Mesendoderm (in vitro differentiated cells): ENCODE measurements at regions not wholly inside any gene's neighbourhood (a gene's known extent, or its start where the extent isn't known, plus 50 kb on each side); places are given as distances from the start of the nearest gene placed in this dataset.
A peak's percentile ranks its signal among the peaks of the same experiment; 100 is the strongest.

ENCODE experiments used
- DNase-seq: peaks from one replicate; pipeline ENCODE4 v3.0.0; 2013
- H2AK5ac ChIP-seq: 2 replicates; pipeline ENCODE4 v1.6.1; 2013; ENCODE audit warnings: low read length, inconsistent platforms
- H2BK120ac ChIP-seq: 2 replicates; pipeline ENCODE4 v1.6.1; 2013; ENCODE audit warnings: low read depth, mild to moderate bottlenecking, low read length, moderate library complexity, mixed read lengths
- H2BK15ac ChIP-seq: replicated peaks from 2 replicates; pipeline ENCODE4 v1.6.1; 2013; ENCODE audit warnings: low read depth, mild to moderate bottlenecking, moderate library complexity
- H2BK5ac ChIP-seq: 2 replicates; pipeline ENCODE4 v1.6.1; 2013; ENCODE audit warnings: low read length, inconsistent platforms
- H3K18ac ChIP-seq: 2 replicates; pipeline ENCODE4 v1.6.1; 2013; ENCODE audit warnings: mild to moderate bottlenecking, low read length, mixed read lengths
- H3K23ac ChIP-seq: one replicate; pipeline ENCODE4 v1.6.1; 2013; ENCODE audit warnings: low read length
- H3K27ac ChIP-seq: 2 replicates; pipeline ENCODE4 v1.5.1; 2013; ENCODE audit warnings: low read depth, mild to moderate bottlenecking, inconsistent platforms, low read length, moderate library complexity
- H3K27me3 ChIP-seq: 2 replicates; pipeline ENCODE4 v1.6.1; 2013; ENCODE audit warnings: low read length, control low read depth, mild to moderate bottlenecking, inconsistent platforms; ENCODE audit not compliant: insufficient read depth, poor library complexity
- H3K36me3 ChIP-seq: 2 replicates; pipeline ENCODE4 v1.6.1; 2013; ENCODE audit warnings: low read length, inconsistent platforms; ENCODE audit not compliant: control insufficient read depth, insufficient read depth
- H3K4ac ChIP-seq: one replicate; pipeline ENCODE4 v1.6.1; 2013; ENCODE audit warnings: low read depth, mild to moderate bottlenecking, low read length, moderate library complexity
- H3K4me1 ChIP-seq: 2 replicates; pipeline ENCODE4 v1.6.1; 2013; ENCODE audit warnings: low read depth, low read length, inconsistent platforms; ENCODE audit not compliant: control insufficient read depth
- H3K4me2 ChIP-seq: 2 replicates; pipeline ENCODE4 v1.6.1; 2013; ENCODE audit warnings: low read length
- H3K4me3 ChIP-seq: 2 replicates; pipeline ENCODE4 v1.5.1; 2013; ENCODE audit warnings: mild to moderate bottlenecking, low read length
- H3K56ac ChIP-seq: one replicate; pipeline ENCODE4 v1.6.1; 2013; ENCODE audit warnings: low read length
- H3K79me1 ChIP-seq: 2 replicates; pipeline ENCODE4 v1.6.1; 2013; ENCODE audit warnings: low read length, inconsistent platforms
- H3K79me2 ChIP-seq: 2 replicates; pipeline ENCODE4 v1.6.1; 2013; ENCODE audit warnings: mild to moderate bottlenecking, low read length; ENCODE audit not compliant: control insufficient read depth, insufficient read depth
- H3K9ac ChIP-seq: 2 replicates; pipeline ENCODE4 v1.6.1; 2013; ENCODE audit warnings: low read length, inconsistent platforms
- H4K5ac ChIP-seq: one replicate; pipeline ENCODE4 v1.6.1; 2013; ENCODE audit warnings: low read length
- H4K8ac ChIP-seq: one replicate; pipeline ENCODE4 v1.6.1; 2013; ENCODE audit warnings: low read depth, mild to moderate bottlenecking, control low read depth, low read length, moderate library complexity
- WGBS: extraction: QIAGEN DNeasy Blood & Tissue Kit; methylation state at CpG from one replicate; pipeline ENCODE4 v1.1.7; 2013; ENCODE audit warnings: low lambda C conversion rate, missing lambda C conversion rate; ENCODE audit not compliant: insufficient coverage; ENCODE audit errors: extremely low coverage; 5-methylcytosine and 5-hydroxymethylcytosine counted together

GRCh38 chr9:28938981-28939380, 1365.7 kb upstream of the C9orf72 start:
- no peak overlapping the region for H3K23ac ChIP-seq
- no peak for DNase-seq
- H3K27ac ChIP-seq = no peak overlapping the region
- no peaks in the 10 kb centered on the region for H3K79me2 ChIP-seq
- H3K27me3 ChIP-seq = no peaks in the 10 kb centered on the region
- no CpG with 5 or more reads among the region's 3 CpGs for WGBS
- no peaks in the 10 kb centered on the region for H3K4me1 ChIP-seq
- H3K56ac ChIP-seq = no peak overlapping the region
- no peak overlapping the region for H2BK120ac ChIP-seq
- no peak overlapping the region for H2BK15ac ChIP-seq
- no peak overlapping the region for H3K9ac ChIP-seq
- H3K18ac ChIP-seq = no peak overlapping the region
- no peak overlapping the region for H3K4me3 ChIP-seq
- no peak overlapping the region for H3K4ac ChIP-seq
- no peak overlapping the region for H2BK5ac ChIP-seq
- no peak overlapping the region for H4K5ac ChIP-seq
- no peak overlapping the region for H2AK5ac ChIP-seq
- no peak overlapping the region for H4K8ac ChIP-seq
- no peaks in the 10 kb centered on the region for H3K36me3 ChIP-seq
- H3K79me1 ChIP-seq = no peaks in the 10 kb centered on the region
- no peak overlapping the region for H3K4me2 ChIP-seq

- H4K8ac ChIP-seq = no peak overlapping the region
- no CpG with 5 or more reads among the region's 2 CpGs for WGBS
These were observed 1368.6 kb upstream of the C9orf72 start for GRCh38 chr9:28941856-28942255.

GRCh38 chr9:28942941-28943340, 1369.7 kb upstream of the C9orf72 start:
- WGBS = no CpG with 5 or more reads among the region's 2 CpGs
- no peak overlapping the region for H4K8ac ChIP-seq

More at GRCh38 chr9:28941856-28942255, 1368.6 kb upstream of the C9orf72 start:
- H3K27me3 ChIP-seq = no peaks in the 10 kb centered on the region
- H4K5ac ChIP-seq = no peak overlapping the region
- no peak for DNase-seq
- no peak overlapping the region for H3K18ac ChIP-seq
- no peak overlapping the region for H3K27ac ChIP-seq
- no peak overlapping the region for H3K23ac ChIP-seq
- no peak overlapping the region for H3K9ac ChIP-seq
- H3K4me2 ChIP-seq = no peak overlapping the region
- H2BK120ac ChIP-seq = no peak overlapping the region
- no peaks in the 10 kb centered on the region for H3K4me1 ChIP-seq
- H3K79me1 ChIP-seq = no peaks in the 10 kb centered on the region
- H3K4me3 ChIP-seq = no peak overlapping the region
- H3K56ac ChIP-seq = no peak overlapping the region
- no peak overlapping the region for H3K4ac ChIP-seq
- no peak overlapping the region for H2BK5ac ChIP-seq
- no peaks in the 10 kb centered on the region for H3K36me3 ChIP-seq
- no peaks in the 10 kb centered on the region for H3K79me2 ChIP-seq
- no peak overlapping the region for H2BK15ac ChIP-seq
- no peak overlapping the region for H2AK5ac ChIP-seq

GRCh38 chr9:28946648-28947047, 1373.4 kb upstream of the C9orf72 start:
- H3K18ac ChIP-seq = no peak overlapping the region
- H2AK5ac ChIP-seq = no peak overlapping the region
- no peak overlapping the region for H4K8ac ChIP-seq
- H3K23ac ChIP-seq = no peak overlapping the region
- no peak overlapping the region for H3K27ac ChIP-seq
- no peak overlapping the region for H3K56ac ChIP-seq
- no peak overlapping the region for H4K5ac ChIP-seq
- H3K4me2 ChIP-seq = no peak overlapping the region
- H2BK15ac ChIP-seq = no peak overlapping the region
- no peaks in the 10 kb centered on the region for H3K36me3 ChIP-seq
- H3K4me1 ChIP-seq = no peaks in the 10 kb centered on the region
- H3K4ac ChIP-seq = no peak overlapping the region
- H3K79me2 ChIP-seq = no peaks in the 10 kb centered on the region
- H3K27me3 ChIP-seq = no peaks in the 10 kb centered on the region
- no peak overlapping the region for H3K4me3 ChIP-seq
- no peak for DNase-seq
- H3K79me1 ChIP-seq = no peaks in the 10 kb centered on the region
- no peak overlapping the region for H3K9ac ChIP-seq
- no peak overlapping the region for H2BK5ac ChIP-seq
- H2BK120ac ChIP-seq = no peak overlapping the region

More at GRCh38 chr9:28942941-28943340, 1369.7 kb upstream of the C9orf72 start:
- no peaks in the 10 kb centered on the region for H3K36me3 ChIP-seq
- no peak overlapping the region for H3K27ac ChIP-seq
- H3K27me3 ChIP-seq = no peaks in the 10 kb centered on the region
- no peak overlapping the region for H3K4ac ChIP-seq
- H2BK15ac ChIP-seq = no peak overlapping the region
- H3K4me2 ChIP-seq = no peak overlapping the region
- no peak overlapping the region for H4K5ac ChIP-seq
- H3K79me2 ChIP-seq = no peaks in the 10 kb centered on the region
- no peak for DNase-seq
- H3K9ac ChIP-seq = no peak overlapping the region
- H3K56ac ChIP-seq = no peak overlapping the region
- H3K4me1 ChIP-seq = no peaks in the 10 kb centered on the region
- H3K23ac ChIP-seq = no peak overlapping the region
- no peaks in the 10 kb centered on the region for H3K79me1 ChIP-seq
- H3K4me3 ChIP-seq = no peak overlapping the region
- no peak overlapping the region for H2AK5ac ChIP-seq
- no peak overlapping the region for H2BK5ac ChIP-seq
- no peak overlapping the region for H2BK120ac ChIP-seq
- no peak overlapping the region for H3K18ac ChIP-seq

GRCh38 chr9:28951945-28952344, 1378.7 kb upstream of the C9orf72 start:
- H3K23ac ChIP-seq = no peak overlapping the region
- H3K4me3 ChIP-seq = no peak overlapping the region
- H4K5ac ChIP-seq = no peak overlapping the region
- no peak overlapping the region for H3K4ac ChIP-seq
- no peak overlapping the region for H3K27ac ChIP-seq
- no peak overlapping the region for H2BK15ac ChIP-seq
- no CpG with 5 or more reads among the region's 4 CpGs for WGBS
- no peak overlapping the region for H3K9ac ChIP-seq
- H2AK5ac ChIP-seq = no peak overlapping the region
- H3K27me3 ChIP-seq = no peaks in the 10 kb centered on the region
- DNase-seq = peak; percentile 20
- H4K8ac ChIP-seq = no peak overlapping the region
- H3K79me1 ChIP-seq = no peaks in the 10 kb centered on the region
- no peak overlapping the region for H3K56ac ChIP-seq
- no peak overlapping the region for H2BK5ac ChIP-seq
- H3K4me1 ChIP-seq = no peaks in the 10 kb centered on the region
- H3K18ac ChIP-seq = no peak overlapping the region
- no peaks in the 10 kb centered on the region for H3K36me3 ChIP-seq
- no peak overlapping the region for H2BK120ac ChIP-seq
- H3K4me2 ChIP-seq = no peak overlapping the region
- no peaks in the 10 kb centered on the region for H3K79me2 ChIP-seq

GRCh38 chr9:28956116-28956880, 1383.0 kb upstream of the C9orf72 start:
- no peak for DNase-seq
- H2BK5ac ChIP-seq = no peak overlapping the region
- H4K5ac ChIP-seq = no peak overlapping the region
- no peaks in the 10 kb centered on the region for H3K79me1 ChIP-seq
- H3K4me2 ChIP-seq = no peak overlapping the region
- H2AK5ac ChIP-seq = no peak overlapping the region
- H3K23ac ChIP-seq = no peak overlapping the region
- H3K56ac ChIP-seq = no peak overlapping the region
- H3K79me2 ChIP-seq = no peaks in the 10 kb centered on the region
- no peak overlapping the region for H3K4ac ChIP-seq
- H3K4me3 ChIP-seq = no peak overlapping the region
- H3K4me1 ChIP-seq = no peaks in the 10 kb centered on the region
- H3K27me3 ChIP-seq = no peaks in the 10 kb centered on the region
- H2BK15ac ChIP-seq = no peak overlapping the region
- H3K9ac ChIP-seq = no peak overlapping the region
- no peak overlapping the region for H3K18ac ChIP-seq
- WGBS = no CpG with 5 or more reads among the region's 3 CpGs
- H3K27ac ChIP-seq = no peak overlapping the region
- no peak overlapping the region for H2BK120ac ChIP-seq
- no peak overlapping the region for H4K8ac ChIP-seq
- H3K36me3 ChIP-seq = no peaks in the 10 kb centered on the region
